Right lobe of liver (tissue), 4 donors: ENCODE measurements at regions not wholly inside any gene's neighbourhood (a gene's known extent, or its start where the extent isn't known, plus 50 kb on each side); places are given as distances from the start of the nearest gene placed in this dataset.

Experiments
- CTCF ChIP-seq, 4 donors: fragments of 200-600 bp in 3 of 4; fragments of 450-650 bp in 1 of 4; IDR thresholded peaks; one replicate each; pipeline versions ENCODE4 v1.5.1 to v1.8.0; 2016 to 2022; ENCODE audit warnings: antibody characterized with exemption in 4 of 4, mild to moderate bottlenecking in 2 of 4
- POLR2A ChIP-seq: fragments of 450-650 bp; IDR thresholded peaks from one replicate; pipeline ENCODE4 v1.6.1; 2017; ENCODE audit warnings: antibody characterized with exemption, mild to moderate bottlenecking
- donor health status: DM: no; HTN: no; CAD: no.
- donor health status: DM: no; HTN: no; CAD: no.
- donor health status: DM: no; HTN: yes; CAD: no.

GRCh38 chr9:82404881-82405280 lies 416.3 kb downstream of the SPATA31D1 start:
- TF ChIP-seq CTCF (IDR thresholded peaks at IDR 0.05) (no peak), POLR2A (no peak)
